ENCODE measurements at regions not wholly inside any gene's neighbourhood (a gene's known extent, or its start where the extent isn't known, plus 50 kb on each side); places are given as distances from the start of the nearest gene placed in this dataset.

DNA sequence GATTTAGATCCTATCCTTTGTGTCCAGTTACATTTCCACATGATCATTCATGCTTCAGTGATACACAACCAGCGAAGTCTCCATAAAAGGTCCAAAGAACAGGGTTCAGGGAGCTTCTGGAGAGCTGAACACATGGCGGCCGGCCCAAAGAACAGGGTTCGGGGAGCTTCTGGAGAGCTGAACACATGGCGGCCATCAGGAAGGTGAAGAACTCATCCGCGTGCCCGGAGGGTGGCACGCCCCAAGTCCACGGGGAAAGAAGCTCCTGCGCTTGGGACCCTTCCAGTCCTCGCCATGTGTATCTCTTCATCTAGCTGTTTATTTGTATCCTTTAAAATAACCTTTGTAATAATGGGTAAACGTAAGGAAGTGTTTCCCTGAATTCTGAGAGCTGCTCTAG, 91.9 kb upstream of the FLRT2 start:
- no peak overlapping the region for H2AFZ ChIP-seq
- in situ Hi-C loops (cut with MboI), result no loop called here
- H3K27me3 ChIP-seq (replicated peaks; ENCODE audit: insufficient read depth), result no peaks in the 10 kb centered on the region
- peaks cover 58% of the 10 kb centered on the region for H3K4me1 ChIP-seq (ENCODE audit: insufficient read depth)
- H3K36me3 ChIP-seq (ENCODE audit: low read depth), result no peaks in the 10 kb centered on the region
- no peaks in the 10 kb centered on the region for H4K20me1 ChIP-seq (ENCODE audit: insufficient read depth)
- no peak for DNase-seq
- TF ChIP-seq EZH2phosphoT487 (IDR thresholded peaks at IDR 0.05; ENCODE audit: insufficient read depth, low read depth), result no peak
- TF ChIP-seq EZH2 (IDR thresholded peaks at IDR 0.05; ENCODE audit: insufficient read depth, poor library complexity, severe bottlenecking), result no peak
- no peaks in the 10 kb centered on the region for H3K9me3 ChIP-seq (ENCODE audit: low read depth)
- 99% methylated on average over 13 of the region's 13 CpGs for WGBS, 2 experiments (ENCODE audit: low coverage in 1 of 2, low lambda C conversion rate in 2 of 2, missing lambda C conversion rate in 2 of 2)
- H3K4me3 ChIP-seq, result no peak overlapping the region
- H3K4me2 ChIP-seq (ENCODE audit: unreplicated experiment), result no peak overlapping the region
- no peak overlapping the region for H3K9ac ChIP-seq
- no peaks in the 10 kb centered on the region for H3K79me2 ChIP-seq (ENCODE audit: insufficient read depth)
- no peaks in the 10 kb centered on the region for H3K9me2 ChIP-seq (ENCODE audit: insufficient read depth)
- H3F3A ChIP-seq (ENCODE audit: insufficient read depth), result peaks cover 47% of the 10 kb centered on the region; the same call in 1 of the 2 replicates
- no peak overlapping the region for H3K27ac ChIP-seq

DNA sequence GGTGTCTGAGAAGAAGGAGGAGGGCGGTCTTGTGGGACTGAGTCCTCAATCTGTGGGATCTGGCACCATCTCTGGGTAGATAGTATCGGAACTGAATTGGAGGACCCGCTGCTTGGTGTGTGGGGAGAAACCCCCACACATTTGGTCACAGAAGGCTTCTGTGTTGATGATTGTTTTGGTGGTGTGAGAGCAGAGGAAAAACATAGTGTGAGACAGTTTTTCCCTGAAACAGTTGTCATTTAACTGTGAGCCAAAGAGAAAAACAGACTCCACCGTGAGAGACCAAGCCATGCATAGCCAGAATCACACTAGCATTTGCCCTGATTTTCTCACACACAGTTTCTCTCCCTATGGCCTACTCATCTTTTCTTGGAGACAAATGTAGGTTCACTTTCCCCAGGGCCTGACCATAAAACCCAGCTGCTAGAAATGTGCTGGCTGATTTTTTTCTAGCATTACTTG, 91.4 kb upstream of the FLRT2 start:
- Histone ChIP-seq H3K36me3 (ENCODE audit: low read depth) (no peaks in the 10 kb centered on the region), H4K20me1 (ENCODE audit: insufficient read depth) (no peaks in the 10 kb centered on the region), H3K4me3 (no peak overlapping the region), H3K9ac (no peak overlapping the region), H3K27ac (no peak overlapping the region), H3K4me2 (ENCODE audit: unreplicated experiment) (no peak overlapping the region), H2AFZ (no peak overlapping the region), H3K27me3 (replicated peaks; ENCODE audit: insufficient read depth) (no peaks in the 10 kb centered on the region), H3K4me1 (ENCODE audit: insufficient read depth) (peaks cover 59% of the 10 kb centered on the region), H3K9me2 (ENCODE audit: insufficient read depth) (no peaks in the 10 kb centered on the region), H3K9me3 (ENCODE audit: low read depth) (no peaks in the 10 kb centered on the region), H3F3A (ENCODE audit: insufficient read depth) (peaks cover 47% of the 10 kb centered on the region; the same call in 1 of the 2 replicates), H3K79me2 (ENCODE audit: insufficient read depth) (no peaks in the 10 kb centered on the region)
- 89 to 91% methylated on average over 4 of the region's 4 CpGs for WGBS, 2 experiments (ENCODE audit: low coverage in 1 of 2, low lambda C conversion rate in 2 of 2, missing lambda C conversion rate in 2 of 2)
- DNase-seq, result no peak
- TF ChIP-seq EZH2 (IDR thresholded peaks at IDR 0.05; ENCODE audit: insufficient read depth, poor library complexity, severe bottlenecking) (no peak), EZH2phosphoT487 (IDR thresholded peaks at IDR 0.05; ENCODE audit: insufficient read depth, low read depth) (no peak)
- in situ Hi-C loops (cut with MboI), result no loop called here

DNA sequence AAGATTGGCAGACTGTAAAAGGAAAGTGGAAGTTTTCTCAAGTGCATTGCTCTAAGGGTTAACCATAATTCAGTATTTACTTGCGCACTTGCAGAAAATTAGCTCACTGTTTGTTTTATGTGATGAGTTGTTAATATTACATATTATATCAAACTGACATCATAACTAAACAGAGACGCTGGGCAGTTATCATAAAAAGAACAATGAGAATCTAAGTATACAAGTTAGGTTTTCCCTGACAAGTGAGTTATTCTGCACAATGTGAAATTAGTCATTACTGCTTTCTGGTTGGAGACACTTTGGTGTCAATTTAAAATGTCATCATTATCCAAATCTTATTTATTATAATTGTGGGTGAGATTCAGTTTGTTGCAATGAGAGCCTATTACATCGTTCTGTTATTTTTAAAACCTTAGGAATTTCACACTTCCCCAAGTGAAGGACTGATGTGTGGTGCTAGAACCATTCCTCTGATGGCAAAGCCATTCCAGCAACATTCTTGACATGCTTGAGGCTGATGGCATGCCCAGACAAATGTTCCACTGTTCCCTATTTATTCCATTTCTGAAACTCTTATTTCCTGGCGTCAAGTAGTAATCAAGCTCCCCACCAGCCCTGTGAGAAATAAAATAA, 90.1 kb upstream of the FLRT2 start:
- H3K27ac ChIP-seq, result peak overlapping the region; percentile 68
- H2AFZ ChIP-seq, result no peak overlapping the region
- H3K36me3 ChIP-seq (ENCODE audit: low read depth), result no peaks in the 10 kb centered on the region
- H3K27me3 ChIP-seq (replicated peaks; ENCODE audit: insufficient read depth), result no peaks in the 10 kb centered on the region
- peaks cover 47% of the 10 kb centered on the region; the same call in 1 of the 2 replicates for H3F3A ChIP-seq (ENCODE audit: insufficient read depth)
- H3K4me3 ChIP-seq, result no peak overlapping the region
- H3K4me1 ChIP-seq (ENCODE audit: insufficient read depth), result peaks cover 59% of the 10 kb centered on the region
- H4K20me1 ChIP-seq (ENCODE audit: insufficient read depth), result no peaks in the 10 kb centered on the region
- WGBS, 2 experiments (ENCODE audit: low coverage in 1 of 2, low lambda C conversion rate in 2 of 2, missing lambda C conversion rate in 2 of 2), result 18 to 27% methylated on average over 4 of the region's 4 CpGs
- peak; percentile 57 for DNase-seq
- no peaks in the 10 kb centered on the region for H3K79me2 ChIP-seq (ENCODE audit: insufficient read depth)
- H3K9me2 ChIP-seq (ENCODE audit: insufficient read depth), result no peaks in the 10 kb centered on the region
- H3K4me2 ChIP-seq (ENCODE audit: unreplicated experiment), result peak overlapping the region; percentile 60
- in situ Hi-C loops (cut with MboI), result no loop called here
- H3K9me3 ChIP-seq (ENCODE audit: low read depth), result no peaks in the 10 kb centered on the region
- H3K9ac ChIP-seq, result 0 out of 2 replicates have a peak overlapping the region, but pooled peaks have one; percentile 10
- TF ChIP-seq EZH2 (IDR thresholded peaks at IDR 0.05; ENCODE audit: insufficient read depth, poor library complexity, severe bottlenecking) (no peak), EZH2phosphoT487 (IDR thresholded peaks at IDR 0.05; ENCODE audit: insufficient read depth, low read depth) (peak; percentile 70; the same call in 1 of the 2 replicates)

DNA sequence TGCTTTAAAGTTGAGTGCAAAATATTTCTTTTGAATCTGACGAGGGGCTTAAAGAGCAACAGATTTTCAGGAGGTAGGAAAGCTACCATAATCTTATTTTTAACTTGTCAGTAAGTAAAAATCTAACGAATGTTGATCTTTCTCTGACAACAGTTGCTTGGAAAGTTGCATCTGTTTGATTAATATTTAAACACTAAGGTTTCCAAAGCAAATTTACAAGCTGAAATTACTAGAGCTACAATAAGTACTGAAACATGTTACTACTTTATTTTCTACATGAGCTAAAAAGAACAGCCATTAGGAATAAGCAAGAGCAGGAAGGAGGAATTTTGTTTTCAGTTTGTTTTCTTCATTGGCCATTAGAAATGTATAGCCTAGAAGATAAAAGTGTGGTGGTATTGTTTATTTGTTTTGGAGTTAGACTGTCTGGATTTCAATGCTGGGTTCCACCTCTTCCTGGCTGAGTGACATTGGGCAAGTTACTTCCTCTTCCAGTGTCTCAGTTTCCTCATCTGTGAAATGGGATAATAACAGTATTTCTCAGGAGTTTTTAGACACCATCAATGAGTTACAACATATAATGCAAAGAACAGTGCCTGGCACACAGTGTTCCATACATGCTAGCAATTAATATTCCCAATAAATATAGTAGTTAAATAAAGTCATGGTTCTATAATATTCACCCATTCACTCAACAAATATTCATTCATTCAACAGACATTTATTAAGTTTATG, 87.9 kb upstream of the FLRT2 start:
- Histone ChIP-seq H3K27me3 (replicated peaks; ENCODE audit: insufficient read depth) (no peaks in the 10 kb centered on the region), H3K9ac (no peak overlapping the region), H3K4me3 (no peak overlapping the region), H3K9me3 (ENCODE audit: low read depth) (no peaks in the 10 kb centered on the region), H3K79me2 (ENCODE audit: insufficient read depth) (no peaks in the 10 kb centered on the region), H3K4me1 (ENCODE audit: insufficient read depth) (peaks cover 47% of the 10 kb centered on the region), H3K4me2 (ENCODE audit: unreplicated experiment) (no peak overlapping the region), H3F3A (ENCODE audit: insufficient read depth) (peaks cover 38% of the 10 kb centered on the region; the same call in 1 of the 2 replicates), H3K9me2 (ENCODE audit: insufficient read depth) (no peaks in the 10 kb centered on the region), H4K20me1 (ENCODE audit: insufficient read depth) (no peaks in the 10 kb centered on the region), H2AFZ (no peak overlapping the region), H3K36me3 (ENCODE audit: low read depth) (no peaks in the 10 kb centered on the region), H3K27ac (no peak overlapping the region)
- TF ChIP-seq EZH2 (IDR thresholded peaks at IDR 0.05; ENCODE audit: insufficient read depth, poor library complexity, severe bottlenecking), result no peak
- TF ChIP-seq EZH2phosphoT487 (IDR thresholded peaks at IDR 0.05; ENCODE audit: insufficient read depth, low read depth), result no peak
- WGBS, 2 experiments (ENCODE audit: low coverage in 1 of 2, low lambda C conversion rate in 2 of 2, missing lambda C conversion rate in 2 of 2), result 59 to 63% methylated on average over 2 of the region's 2 CpGs
- no peak for DNase-seq
- in situ Hi-C loops (cut with MboI), result no loop called here
